GM18873 (cell line): ENCODE measurements at regions not wholly inside any gene's neighbourhood (a gene's known extent, or its start where the extent isn't known, plus 50 kb on each side); places are given as distances from the start of the nearest gene placed in this dataset.
"Not testable (repeated sequence)": the region's sequence is repeated elsewhere in the genome, so short reads cannot be mapped to it uniquely, and the experiment has no call there.

Experiments
- ATAC-seq: cut with Tn5 transposase; IDR thresholded peaks from one replicate; pipeline ENCODE4 v1.9.1; 2021; ENCODE audit warnings: mild to moderate bottlenecking, moderate library complexity, moderate number of reproducible peaks; ENCODE audit not compliant: unreplicated experiment, low FRiP score

- ATAC-seq = no peak
Observed at GRCh38 chrX:13518126-13518525, 51.3 kb upstream of the EGFL6 start.

DNA sequence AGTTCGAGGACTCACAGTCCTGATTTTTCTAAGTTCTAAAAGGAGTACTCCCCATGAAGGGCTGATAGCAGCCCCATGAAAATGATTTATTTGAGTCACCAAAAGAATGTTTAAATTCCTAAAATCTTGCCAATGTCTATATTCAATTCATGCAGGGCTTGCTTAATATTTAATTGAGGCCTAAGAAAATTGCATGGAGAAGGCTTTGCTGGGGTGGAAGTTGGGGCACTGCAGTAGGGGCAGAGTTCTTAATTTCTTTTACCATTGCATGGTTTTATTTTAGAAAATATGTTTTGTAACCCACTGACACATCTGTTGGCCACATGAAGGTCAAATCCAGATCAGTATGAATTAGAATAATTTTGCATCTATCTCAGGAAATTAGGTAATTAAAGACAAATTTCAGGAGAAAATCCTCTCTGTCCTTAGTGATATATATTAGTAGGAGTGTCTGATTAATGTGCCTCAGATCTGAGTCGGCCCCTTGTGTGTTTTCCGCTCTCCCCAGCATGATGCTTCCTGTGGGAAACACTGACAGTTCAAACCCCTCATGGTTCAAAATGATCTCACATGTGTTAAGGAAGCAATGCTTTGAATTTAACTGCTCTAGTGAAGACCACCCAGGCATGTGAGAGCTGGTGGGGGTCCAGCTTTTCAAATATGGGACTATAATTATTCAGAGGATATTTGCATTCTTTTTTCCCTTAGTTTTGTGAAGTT lies 54.0 kb upstream of the EGFL6 start:
- ATAC-seq = no peak

DNA sequence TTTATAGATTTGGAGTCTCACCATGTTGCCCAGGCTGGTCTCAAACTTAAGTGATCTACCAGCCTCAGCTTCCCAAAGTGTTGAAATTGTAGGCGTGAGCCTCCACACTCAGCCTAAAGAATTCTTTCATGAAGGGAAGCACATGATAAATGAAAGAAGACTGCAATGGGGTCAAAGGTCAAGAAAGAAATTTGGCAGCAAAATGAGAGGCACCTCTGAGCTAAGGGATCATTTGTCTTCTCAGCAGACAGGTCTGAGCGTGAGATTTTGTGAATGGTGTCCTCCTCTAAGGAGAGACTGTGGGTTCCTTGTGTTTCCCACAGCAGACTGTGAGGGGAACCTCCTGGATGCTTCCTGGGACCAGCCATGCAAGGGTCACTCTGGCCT lies 57.5 kb upstream of the EGFL6 start:
- ATAC-seq = no peak

DNA sequence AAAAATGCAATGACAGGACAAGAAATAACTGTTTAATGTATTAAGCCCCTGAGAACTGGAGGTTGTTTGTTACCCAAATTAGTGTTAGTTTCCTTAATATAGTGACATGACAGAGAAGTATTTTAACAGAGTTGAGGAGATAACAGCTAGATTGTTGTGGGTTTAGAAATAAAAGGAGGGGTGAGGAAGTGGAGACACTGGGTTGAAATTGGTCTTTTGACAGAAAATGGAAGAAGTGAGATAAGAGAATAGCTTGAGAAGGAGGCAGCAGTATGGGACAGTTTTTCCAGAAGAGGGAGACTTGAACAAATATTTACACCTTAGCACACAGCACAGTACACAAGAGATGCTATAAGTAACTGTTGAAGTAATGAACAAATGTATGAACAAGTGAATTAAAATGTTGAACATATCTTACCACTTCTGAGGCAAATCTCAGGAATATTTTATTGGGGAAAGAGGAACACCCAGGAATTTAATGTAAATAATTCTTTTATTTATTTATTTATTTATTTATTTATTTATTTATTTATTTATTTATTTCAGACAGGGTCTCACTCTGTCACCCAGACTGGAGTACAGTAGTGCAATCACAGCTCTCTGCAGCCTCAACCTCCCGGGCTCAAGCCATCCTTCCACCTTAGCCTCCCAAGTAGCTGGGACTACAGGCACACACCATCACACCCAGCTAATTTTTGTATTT lies 58.0 kb upstream of the EGFL6 start:
- ATAC-seq = no peak

DNA sequence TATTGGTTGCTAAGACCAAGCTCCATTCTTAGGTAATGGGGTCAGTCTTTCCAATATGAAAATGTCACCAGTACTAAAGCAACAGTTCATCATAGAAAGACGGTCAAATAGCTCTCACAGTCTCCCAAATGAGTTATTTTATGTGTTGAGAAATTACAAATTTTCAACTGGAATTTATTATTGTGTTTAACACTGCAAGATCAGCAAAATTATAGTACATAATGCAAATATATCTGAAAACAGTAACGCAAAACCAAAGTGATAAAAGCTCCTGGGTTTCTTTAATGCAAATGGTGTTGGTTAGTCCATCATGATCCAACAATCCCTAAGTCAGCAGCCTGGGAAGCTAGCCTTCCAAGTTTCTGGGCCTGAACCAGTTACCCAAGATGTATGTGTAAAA lies 61.5 kb upstream of the EGFL6 start:
- no peak for ATAC-seq

GRCh38 chrX:13506574-13506973 lies 62.8 kb upstream of the EGFL6 start:
- no peak for ATAC-seq

- ATAC-seq = no peak
Observed at GRCh38 chrX:13502590-13502989, 66.8 kb upstream of the EGFL6 start.

GRCh38 chrX:13499736-13500135 lies 69.7 kb upstream of the EGFL6 start:
- ATAC-seq = no peak

- no peak for ATAC-seq
Observed at GRCh38 chrX:13498238-13498637, 71.2 kb upstream of the EGFL6 start.

DNA sequence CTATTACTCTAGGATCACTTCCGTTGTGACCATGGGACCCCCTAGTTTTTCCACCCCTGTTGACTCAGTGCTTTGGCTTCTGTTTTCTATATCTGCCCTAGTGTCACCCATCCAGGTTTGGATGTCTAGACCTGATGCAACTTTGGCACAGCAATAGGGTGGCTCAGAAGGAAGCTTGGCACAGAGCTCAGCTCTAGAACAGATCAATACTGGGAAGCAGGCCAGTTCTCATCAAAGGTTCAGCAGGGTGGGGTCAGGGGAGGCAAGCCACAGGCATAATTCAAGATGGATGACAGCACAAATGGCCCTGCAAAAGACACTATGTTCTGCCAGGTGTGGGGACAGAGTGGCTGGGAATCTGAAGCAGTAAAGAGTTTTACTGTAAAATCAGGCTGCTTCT lies 74.2 kb upstream of the EGFL6 start:
- no peak for ATAC-seq

DNA sequence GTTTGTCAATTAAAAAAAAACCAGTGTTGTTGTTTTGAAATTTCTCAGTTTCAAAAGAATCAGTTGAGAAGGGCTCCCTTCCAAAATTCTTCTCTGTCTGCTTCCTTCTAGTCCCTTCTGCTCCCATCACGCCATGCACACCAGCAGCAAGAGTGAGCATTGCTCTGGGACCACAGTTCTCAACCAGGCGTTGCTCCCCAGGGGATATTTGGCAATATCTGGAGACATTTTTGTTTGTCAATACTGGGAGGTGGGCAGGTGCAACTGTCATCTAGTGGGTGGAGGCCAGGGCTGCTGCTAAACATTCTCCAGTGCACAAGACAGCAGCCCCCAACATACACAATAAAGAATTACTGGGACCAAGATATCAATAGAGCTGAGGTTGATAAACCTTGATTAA lies 74.8 kb upstream of the EGFL6 start:
- ATAC-seq = no peak

DNA sequence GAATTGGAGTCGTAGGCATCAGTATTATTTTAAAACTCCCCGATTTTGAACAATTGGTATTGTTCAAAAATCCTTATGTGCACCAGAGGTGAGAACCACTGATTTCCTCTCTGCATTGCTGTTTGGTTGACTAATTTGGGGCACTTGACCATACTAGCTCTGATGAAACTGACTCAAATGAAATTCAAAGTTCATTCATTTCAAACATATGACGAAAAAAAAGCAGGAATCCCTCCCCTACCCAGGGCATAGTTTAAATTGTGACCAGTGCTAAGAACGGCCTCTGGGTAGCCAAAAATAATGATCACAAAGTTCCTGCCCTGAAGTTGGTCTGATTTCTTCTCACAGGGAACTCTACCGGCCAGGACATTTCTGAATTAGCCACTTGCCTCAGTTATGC lies 75.7 kb upstream of the EGFL6 start:
- ATAC-seq = no peak

- ATAC-seq = no peak
Observed at GRCh38 chrX:13492286-13492685, 77.1 kb upstream of the EGFL6 start.

DNA sequence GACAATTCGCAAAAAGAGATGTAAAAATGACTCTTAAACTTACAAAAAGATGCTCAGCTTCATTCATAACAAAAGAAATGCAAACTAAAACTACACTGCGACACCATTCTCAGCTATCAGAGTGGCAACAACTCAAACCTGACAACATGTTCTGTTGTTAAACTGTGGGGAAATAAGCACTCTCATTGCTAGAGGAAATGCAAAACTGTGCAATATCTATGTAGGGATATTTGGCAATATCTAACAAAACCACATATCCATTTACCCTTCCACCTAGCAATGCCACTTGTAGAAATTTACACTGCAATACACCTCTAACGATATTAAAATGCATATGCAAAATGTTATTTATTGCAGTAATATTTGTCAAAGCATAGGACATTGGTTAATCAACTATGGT lies 78.3 kb upstream of the EGFL6 start:
- no peak for ATAC-seq

DNA sequence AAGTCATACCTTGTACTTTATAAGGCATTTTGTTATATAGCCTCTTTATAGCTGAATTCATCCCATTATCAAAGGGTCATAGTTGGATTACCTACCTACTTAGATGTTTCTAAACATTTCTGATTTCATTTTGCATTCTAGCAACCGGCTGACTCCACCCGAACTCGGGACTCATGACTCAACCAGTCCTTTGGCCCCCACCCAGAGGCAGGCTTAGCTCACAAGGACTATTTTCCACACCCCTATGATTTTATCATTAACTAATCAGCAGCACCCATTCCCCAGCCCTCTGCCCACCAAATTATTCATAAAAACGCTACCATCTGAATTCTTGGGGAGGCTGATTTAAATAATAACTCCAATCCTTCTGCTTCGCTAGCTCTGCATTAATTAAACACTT lies 79.9 kb upstream of the EGFL6 start:
- ATAC-seq = no peak

DNA sequence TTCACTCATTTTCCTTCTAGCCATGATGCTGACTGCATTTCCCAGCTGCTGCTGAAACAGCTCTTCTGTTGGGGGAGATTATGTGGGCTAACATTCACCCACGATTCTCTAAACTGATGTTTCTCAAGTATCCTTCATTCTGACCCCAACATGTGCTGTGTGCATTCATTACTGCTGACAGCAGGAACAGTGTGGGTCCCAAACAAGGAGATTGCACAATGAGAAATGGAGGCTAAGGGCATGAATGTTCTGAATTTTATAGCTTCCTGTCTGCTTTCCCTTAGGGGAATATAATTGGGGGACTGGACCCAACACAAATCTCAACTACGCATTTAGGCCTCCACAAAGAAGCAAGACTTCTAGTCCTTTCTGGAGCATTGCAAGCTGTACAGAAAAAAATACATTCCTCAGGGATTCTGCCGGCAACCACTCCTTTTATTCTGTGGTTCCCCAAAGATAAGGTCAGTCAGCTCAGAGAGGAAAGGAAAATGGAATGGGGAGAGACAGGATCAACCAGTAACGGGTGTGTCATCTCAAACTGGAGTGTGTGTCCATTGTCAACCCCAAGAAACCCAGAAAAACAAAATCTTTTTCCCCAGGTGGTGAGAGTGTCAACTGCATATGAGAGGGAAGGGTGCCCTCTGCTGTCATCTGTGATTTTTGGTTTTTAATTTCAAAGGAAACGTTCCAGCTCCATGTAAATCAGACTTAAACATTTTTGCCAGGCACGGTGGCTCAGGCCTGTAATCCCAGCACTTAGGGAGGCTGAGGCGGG lies 81.5 kb upstream of the EGFL6 start:
- ATAC-seq = no peak

DNA sequence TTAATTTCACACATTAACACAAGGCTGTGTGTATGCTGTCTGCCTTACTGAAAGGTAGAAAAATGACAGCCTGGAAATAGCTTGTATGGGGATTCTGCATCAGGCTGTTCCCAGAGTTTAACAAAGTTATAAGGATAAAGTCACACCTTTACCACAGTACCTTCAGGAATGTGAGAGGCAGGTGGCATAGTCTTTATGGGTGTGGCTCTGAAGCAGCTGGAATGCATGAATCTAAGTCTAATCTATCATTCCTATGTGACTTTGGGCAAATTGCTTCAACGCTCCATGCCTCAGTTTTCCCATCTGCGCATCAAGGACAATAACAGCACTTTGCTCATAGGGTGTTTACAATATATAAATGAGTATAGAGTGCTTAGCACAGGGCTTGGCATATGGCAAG lies 84.2 kb upstream of the EGFL6 start:
- no peak for ATAC-seq

DNA sequence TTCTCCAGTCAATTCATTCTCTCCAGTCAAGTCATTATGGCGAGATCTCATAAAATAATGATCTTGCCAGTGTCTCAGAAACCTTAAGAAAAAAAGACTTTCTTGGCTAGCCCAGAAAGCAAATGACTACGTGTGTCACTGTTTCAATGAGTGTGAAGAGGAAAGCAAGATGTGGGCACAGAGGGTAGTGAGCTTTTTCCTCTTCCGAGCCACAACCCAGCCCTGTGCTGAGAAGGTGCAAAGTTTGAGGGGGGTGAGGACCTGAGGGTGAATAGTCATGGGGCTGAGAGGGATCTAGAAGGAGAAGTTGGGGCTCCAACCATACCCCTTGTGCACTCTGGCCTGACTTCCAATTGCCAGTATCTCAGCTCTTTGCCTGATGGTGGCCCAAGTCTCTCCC lies 85.6 kb upstream of the EGFL6 start:
- ATAC-seq = no peak

- ATAC-seq = no peak
Observed at GRCh38 chrX:13482746-13483541, 86.5 kb upstream of the EGFL6 start.

DNA sequence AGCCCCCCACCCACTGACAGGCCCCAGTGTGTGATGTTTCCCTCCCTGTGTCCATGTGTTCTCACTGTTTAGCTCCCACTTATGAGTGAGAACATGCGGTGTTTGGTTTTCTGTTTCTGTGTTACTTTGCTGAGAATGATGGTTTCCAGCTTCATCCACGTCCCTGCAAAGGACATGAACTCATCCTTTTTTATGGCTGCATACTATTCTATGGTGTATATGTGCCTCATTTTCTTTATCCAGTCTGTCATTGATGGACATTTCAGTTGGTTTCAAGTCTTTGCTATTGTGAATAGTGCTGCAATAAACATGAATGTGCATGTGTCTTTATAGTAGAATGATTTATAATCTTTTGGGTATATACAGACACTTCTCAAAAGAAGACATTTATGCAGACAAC lies 88.6 kb upstream of the EGFL6 start:
- ATAC-seq = not testable (repeated sequence)

DNA sequence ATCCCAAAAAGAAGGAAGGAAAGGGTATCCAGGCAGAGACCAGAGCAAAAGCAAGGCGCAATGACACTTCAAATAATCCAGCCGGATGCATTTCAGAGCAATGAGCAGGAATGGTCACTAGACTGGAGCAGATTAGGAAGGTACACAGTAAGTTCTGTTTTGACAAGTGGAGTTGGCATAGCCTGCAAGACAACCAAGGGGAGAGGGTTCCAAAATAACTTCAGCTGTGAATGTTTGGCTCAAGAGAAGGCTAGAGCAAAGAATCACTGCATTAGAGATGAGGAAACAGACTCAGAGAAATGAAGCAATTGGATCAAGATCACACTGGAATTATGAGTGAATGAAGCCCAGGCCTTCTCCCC lies 90.0 kb upstream of the EGFL6 start:
- no peak for ATAC-seq
